Keratinocyte (primary cell): ENCODE measurements at regions not wholly inside any gene's neighbourhood (a gene's known extent, or its start where the extent isn't known, plus 50 kb on each side); places are given as distances from the start of the nearest gene placed in this dataset.

Source experiments
- DNase-seq: peaks from one replicate; pipeline ENCODE4 v3.0.0-alpha.2; 2011; ENCODE audit warnings: low read depth, missing footprints, low spot score
- FAIRE-seq: peaks from 2 replicates; lab custom pipeline; 2011; peaks lifted over from hg19 to GRCh38; lab: Jason Lieb, UNC
- H2AFZ ChIP-seq: 2 replicates; pipeline ENCODE4 v1.6.0; 2012; ENCODE audit warnings: low read length, control low read depth, inconsistent platforms; ENCODE audit not compliant: control insufficient read depth
- H3K27ac ChIP-seq: 2 replicates; pipeline ENCODE4 v1.5.1; 2011; ENCODE audit warnings: low read length; ENCODE audit not compliant: control insufficient read depth, insufficient read depth
- H3K27me3 ChIP-seq: 3 replicates; pipeline ENCODE4 v1.6.0; 2011; ENCODE audit warnings: low read length; ENCODE audit not compliant: control insufficient read depth, insufficient read depth; ENCODE audit errors: extremely low read depth
- H3K36me3 ChIP-seq, 2 experiments: 2 replicates in 1 of 2; 3 replicates in 1 of 2; pipeline ENCODE4 v1.5.1; 2011; ENCODE audit warnings: low read length in 2 of 2, mild to moderate bottlenecking in 1 of 2; ENCODE audit not compliant: control insufficient read depth in 2 of 2, insufficient read depth in 2 of 2; ENCODE audit errors: extremely low read depth in 1 of 2
- H3K4me1 ChIP-seq: 3 replicates; pipeline ENCODE4 v1.5.1; 2011; ENCODE audit warnings: low read length; ENCODE audit not compliant: control insufficient read depth, insufficient read depth; ENCODE audit errors: extremely low read depth
- H3K4me2 ChIP-seq: 3 replicates; pipeline ENCODE4 v1.6.0; 2011; ENCODE audit warnings: low read depth, low read length; ENCODE audit not compliant: control insufficient read depth, insufficient read depth; ENCODE audit errors: extremely low read depth
- H3K4me3 ChIP-seq, 3 experiments: fragments of 200-600 bp in 1 of 3; sonication (generic) in 1 of 3; 2 replicates in 2 of 3; 3 replicates in 1 of 3; pipeline ENCODE4 v1.5.1; 2011 to 2016; ENCODE audit warnings: low read length in 3 of 3, mild to moderate bottlenecking in 3 of 3, control low read depth in 2 of 3, inconsistent platforms in 1 of 3, low read depth in 1 of 3, mixed read lengths in 1 of 3, mixed run types in 1 of 3, moderate library complexity in 1 of 3; ENCODE audit not compliant: control insufficient read depth in 2 of 3, insufficient read depth in 2 of 3; ENCODE audit errors: extremely low read depth in 1 of 3
- H3K79me2 ChIP-seq: 2 replicates; pipeline ENCODE4 v1.6.0; 2012; ENCODE audit warnings: low read length; ENCODE audit not compliant: control insufficient read depth, insufficient read depth
- H3K9ac ChIP-seq: 3 replicates; pipeline ENCODE4 v1.6.0; 2011; ENCODE audit warnings: low read length; ENCODE audit not compliant: control insufficient read depth, insufficient read depth; ENCODE audit errors: extremely low read depth
- H3K9me1 ChIP-seq: 3 replicates; pipeline ENCODE4 v1.6.0; 2011; ENCODE audit warnings: low read length; ENCODE audit not compliant: control insufficient read depth, insufficient read depth; ENCODE audit errors: extremely low read depth
- H3K9me3 ChIP-seq: 2 replicates; pipeline ENCODE4 v1.5.1; 2012; ENCODE audit warnings: low read depth, low read length; ENCODE audit not compliant: control insufficient read depth
- H4K20me1 ChIP-seq: 3 replicates; pipeline ENCODE4 v1.6.0; 2011; ENCODE audit warnings: low read length; ENCODE audit not compliant: control insufficient read depth, insufficient read depth; ENCODE audit errors: extremely low read depth
- CTCF ChIP-seq, 3 experiments: IDR thresholded peaks in 1 of 3; conservative IDR thresholded peaks in 1 of 3; optimal IDR thresholded peaks in 1 of 3; 2 replicates in 2 of 3; 3 replicates in 1 of 3; pipeline versions ENCODE3 to v1.5.1; 2011; ENCODE audit warnings: low read length in 3 of 3, mild to moderate bottlenecking in 3 of 3, moderate library complexity in 2 of 3, control low read depth in 1 of 3, inconsistent platforms in 1 of 3; ENCODE audit not compliant: insufficient read depth in 2 of 3; ENCODE audit errors: extremely low read depth in 1 of 3
- EZH2 ChIP-seq: IDR thresholded peaks from one replicate; pipeline ENCODE4 v1.6.1; 2012; ENCODE audit warnings: inconsistent platforms, mild to moderate bottlenecking, low read length, moderate library complexity
- dilution Hi-C: fragments of 300-500 bp; cut with MboI; formaldehyde crosslinking; loops from one replicate; pipeline ENCODE4 v1.7.0; 2020; ENCODE audit warnings: low sequenced_read_pairs; ENCODE audit not compliant: extremely low pct_ligation_motif_present

DNA sequence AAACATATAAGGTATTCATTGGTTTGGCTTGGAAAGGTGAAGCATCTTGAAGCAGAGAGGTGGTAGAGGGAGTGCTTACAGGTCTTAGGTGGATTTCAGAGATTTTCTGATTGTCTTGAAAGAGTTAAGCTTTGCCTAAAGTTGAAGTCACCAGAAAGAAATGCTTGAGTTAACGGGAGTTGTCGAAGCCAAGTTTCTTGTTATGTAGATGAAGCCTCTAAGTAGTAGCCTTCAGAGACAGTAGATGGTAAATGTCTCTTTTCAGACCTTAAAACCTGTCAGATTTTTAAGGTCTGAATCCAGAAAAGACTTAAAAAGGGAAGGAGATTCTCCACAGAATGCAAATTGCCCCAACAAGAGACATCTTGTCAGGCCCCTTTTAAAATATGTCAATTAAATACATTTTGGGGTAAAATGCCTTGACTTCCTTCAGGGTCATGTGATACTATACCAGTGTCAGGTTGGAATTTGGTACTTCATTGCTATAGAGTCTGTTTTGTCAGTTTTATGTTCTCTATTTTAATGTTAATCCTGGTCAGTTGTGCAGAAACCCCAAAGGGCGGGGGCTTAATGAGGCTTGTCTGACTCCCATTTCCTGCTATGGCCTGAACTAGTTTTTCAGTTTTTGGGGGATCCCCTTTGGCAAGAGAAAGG lies 81.0 kb downstream of the PCDH18 start:
- no peak for DNase-seq

GRCh38 chr4:137448402-137448801 lies 83.9 kb downstream of the PCDH18 start:
- Histone ChIP-seq H3K4me2 (no peak overlapping the region), H2AFZ (no peak overlapping the region), H3K27me3 (no peaks in the 10 kb centered on the region), H3K9ac (no peak overlapping the region), H3K9me1 (no peaks in the 10 kb centered on the region), H3K4me1 (no peaks in the 10 kb centered on the region), H4K20me1 (no peaks in the 10 kb centered on the region), H3K4me3 (no peak overlapping the region), H3K27ac (no peak overlapping the region), H3K79me2 (no peaks in the 10 kb centered on the region), H3K9me3 (no peaks in the 10 kb centered on the region), H3K36me3 (no peaks in the 10 kb centered on the region)
- no peak for DNase-seq
- FAIRE-seq = no peak
- TF ChIP-seq EZH2 (no peak), CTCF (optimal IDR thresholded peaks at IDR 0.05 in 1 of 3, IDR thresholded peaks at IDR 0.05 in 1 of 3, conservative IDR thresholded peaks at IDR 0.05 in 1 of 3; ENCODE audit: extremely low read depth in 1 of 3, insufficient read depth in 2 of 3, low read length in 3 of 3) (no peak)
- dilution Hi-C loops = no loop called here

More for the DNA sequence above, 81.0 kb downstream of the PCDH18 start:
- no peak overlapping the region for H3K4me2 ChIP-seq
- no peaks in the 10 kb centered on the region for H3K36me3 ChIP-seq
- no peaks in the 10 kb centered on the region for H3K4me1 ChIP-seq
- H3K9me1 ChIP-seq = no peaks in the 10 kb centered on the region
- dilution Hi-C loops = no loop called here
- no peak overlapping the region for H3K4me3 ChIP-seq
- no peak for FAIRE-seq
- TF ChIP-seq EZH2 = no peak
- no peak for TF ChIP-seq CTCF (optimal IDR thresholded peaks at IDR 0.05 in 1 of 3, IDR thresholded peaks at IDR 0.05 in 1 of 3, conservative IDR thresholded peaks at IDR 0.05 in 1 of 3; ENCODE audit: extremely low read depth in 1 of 3, insufficient read depth in 2 of 3, low read length in 3 of 3)
- no peak overlapping the region for H2AFZ ChIP-seq
- no peaks in the 10 kb centered on the region for H3K79me2 ChIP-seq
- H3K27me3 ChIP-seq = no peaks in the 10 kb centered on the region
- no peaks in the 10 kb centered on the region for H3K9me3 ChIP-seq
- no peaks in the 10 kb centered on the region for H4K20me1 ChIP-seq
- H3K27ac ChIP-seq = no peak overlapping the region
- H3K9ac ChIP-seq = no peak overlapping the region
